ENCODE measurements at regions not wholly inside any gene's neighbourhood (a gene's known extent, or its start where the extent isn't known, plus 50 kb on each side); places are given as distances from the start of the nearest gene placed in this dataset.
"Not testable (repeated sequence)": the region's sequence is repeated elsewhere in the genome, so short reads cannot be mapped to it uniquely, and the experiment has no call there.

DNA sequence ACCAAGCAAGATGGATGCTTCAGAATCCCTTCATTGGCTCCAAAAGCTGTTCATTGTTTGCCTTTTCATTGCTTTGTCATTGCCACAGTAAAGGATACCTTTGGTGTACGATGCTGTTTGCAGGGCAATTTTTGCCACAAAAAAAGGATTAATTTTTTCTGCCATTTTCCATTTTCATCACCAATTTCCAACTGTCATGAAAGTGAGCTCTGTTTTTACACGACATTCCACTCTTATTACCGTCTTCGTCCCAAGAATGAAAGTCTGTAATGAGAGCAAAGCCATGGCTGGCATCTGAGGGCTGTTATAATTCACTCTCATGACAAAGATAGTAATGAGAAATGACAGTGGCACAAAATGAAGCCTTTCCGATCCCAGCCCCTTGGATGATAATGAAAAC is 272.7 kb upstream of the DCN start:
- TF ChIP-seq, protein P1, sequence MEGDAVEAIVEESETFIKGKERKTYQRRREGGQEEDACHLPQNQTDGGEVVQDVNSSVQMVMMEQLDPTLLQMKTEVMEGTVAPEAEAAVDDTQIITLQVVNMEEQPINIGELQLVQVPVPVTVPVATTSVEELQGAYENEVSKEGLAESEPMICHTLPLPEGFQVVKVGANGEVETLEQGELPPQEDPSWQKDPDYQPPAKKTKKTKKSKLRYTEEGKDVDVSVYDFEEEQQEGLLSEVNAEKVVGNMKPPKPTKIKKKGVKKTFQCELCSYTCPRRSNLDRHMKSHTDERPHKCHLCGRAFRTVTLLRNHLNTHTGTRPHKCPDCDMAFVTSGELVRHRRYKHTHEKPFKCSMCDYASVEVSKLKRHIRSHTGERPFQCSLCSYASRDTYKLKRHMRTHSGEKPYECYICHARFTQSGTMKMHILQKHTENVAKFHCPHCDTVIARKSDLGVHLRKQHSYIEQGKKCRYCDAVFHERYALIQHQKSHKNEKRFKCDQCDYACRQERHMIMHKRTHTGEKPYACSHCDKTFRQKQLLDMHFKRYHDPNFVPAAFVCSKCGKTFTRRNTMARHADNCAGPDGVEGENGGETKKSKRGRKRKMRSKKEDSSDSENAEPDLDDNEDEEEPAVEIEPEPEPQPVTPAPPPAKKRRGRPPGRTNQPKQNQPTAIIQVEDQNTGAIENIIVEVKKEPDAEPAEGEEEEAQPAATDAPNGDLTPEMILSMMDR (IDR thresholded peaks at IDR 0.05; ENCODE audit: low read depth, low read length), result no peak

DNA sequence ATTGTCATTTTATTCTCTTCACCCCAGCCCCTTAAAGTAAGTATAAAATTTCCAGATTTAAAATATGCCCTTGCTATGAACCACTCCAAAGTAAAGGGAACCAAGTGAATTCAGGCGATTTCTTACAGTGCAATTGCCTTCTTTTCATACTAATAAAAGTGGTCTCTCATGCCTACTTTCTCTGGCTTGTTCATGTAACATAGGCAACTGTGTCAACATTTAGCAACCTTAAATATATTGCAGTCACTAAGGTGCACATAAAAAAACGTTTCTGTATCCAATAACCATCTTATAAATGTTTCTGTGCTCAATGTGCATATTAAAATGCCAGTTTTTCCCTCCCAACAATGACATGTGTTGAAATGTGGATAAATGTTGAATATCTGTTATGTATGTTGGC is 271.6 kb upstream of the DCN start:
- no peak for DNase-seq (ENCODE audit: extremely low read depth, low read depth)
- TF ChIP-seq, protein P1 (IDR thresholded peaks at IDR 0.05; ENCODE audit: low read depth, low read length), result no peak

More for the DNA sequence above, 272.7 kb upstream of the DCN start:
- DNase-seq (ENCODE audit: extremely low read depth, low read depth), result no peak

DNA sequence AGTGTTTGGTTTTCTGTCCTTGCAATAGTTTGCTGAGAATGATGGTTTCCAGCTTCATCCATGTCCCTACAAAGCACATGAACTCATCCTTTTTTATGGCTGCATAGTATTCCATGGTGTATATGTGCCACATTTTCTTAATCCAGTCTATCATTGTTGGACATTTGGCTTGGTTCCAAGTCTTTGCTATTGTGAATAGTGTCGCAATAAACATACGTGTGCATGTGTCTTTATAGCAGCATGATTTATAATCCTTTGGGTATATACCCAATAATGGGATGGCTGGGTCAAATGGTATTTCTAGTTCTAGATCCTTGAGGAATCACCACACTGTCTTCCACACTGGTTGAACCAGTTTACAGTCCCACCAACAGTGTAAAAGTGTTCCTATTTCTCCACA is 269.8 kb upstream of the DCN start:
- DNase-seq (ENCODE audit: extremely low read depth, low read depth), result not testable (repeated sequence)

DNA sequence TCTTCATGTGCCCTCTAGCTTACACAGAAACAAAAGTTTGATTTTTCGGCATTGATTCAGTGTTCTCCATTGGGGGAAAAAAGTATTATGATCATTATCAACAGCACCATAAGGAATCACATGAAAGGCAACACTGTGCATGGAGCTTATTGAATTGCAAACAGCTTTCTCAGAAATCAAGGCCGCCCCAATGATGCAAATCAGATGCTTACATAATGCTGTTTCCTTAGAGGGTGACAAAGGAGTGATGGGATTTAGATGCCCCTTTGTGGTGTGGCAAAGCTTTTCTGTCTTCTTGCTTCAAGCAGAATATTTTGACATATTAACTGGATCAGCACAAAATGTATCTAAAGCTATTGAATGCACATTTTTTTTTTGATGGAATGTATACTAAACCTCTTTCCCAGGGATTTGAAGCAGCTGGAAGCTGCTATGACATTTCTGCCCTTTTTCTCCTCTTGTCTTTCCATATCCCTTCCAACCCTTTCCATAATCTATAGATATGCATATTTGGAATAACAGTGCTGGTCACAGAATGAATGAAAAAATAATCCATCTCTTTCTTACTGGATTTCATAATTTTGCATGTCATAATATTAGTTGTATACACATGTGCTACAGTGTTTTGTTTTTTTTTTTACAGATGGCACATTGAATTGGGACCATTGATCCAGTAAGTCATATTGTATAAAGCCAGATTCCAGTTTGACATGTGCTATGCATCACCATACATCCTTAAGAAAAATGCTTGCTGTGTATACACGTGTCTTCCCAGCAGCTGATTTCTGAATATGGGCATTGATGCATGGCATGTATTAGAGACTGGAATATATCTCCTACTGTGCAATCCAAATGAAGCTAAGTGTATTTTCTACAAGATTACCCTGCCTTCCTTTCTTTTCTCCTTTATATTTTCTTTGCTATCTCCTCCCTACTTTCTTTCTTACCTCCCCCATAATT is 259.7 kb upstream of the DCN start:
- DNase-seq (ENCODE audit: extremely low read depth, low read depth), result no peak
- TF ChIP-seq, protein P1 (IDR thresholded peaks at IDR 0.05; ENCODE audit: low read depth, low read length), result no peak

DNA sequence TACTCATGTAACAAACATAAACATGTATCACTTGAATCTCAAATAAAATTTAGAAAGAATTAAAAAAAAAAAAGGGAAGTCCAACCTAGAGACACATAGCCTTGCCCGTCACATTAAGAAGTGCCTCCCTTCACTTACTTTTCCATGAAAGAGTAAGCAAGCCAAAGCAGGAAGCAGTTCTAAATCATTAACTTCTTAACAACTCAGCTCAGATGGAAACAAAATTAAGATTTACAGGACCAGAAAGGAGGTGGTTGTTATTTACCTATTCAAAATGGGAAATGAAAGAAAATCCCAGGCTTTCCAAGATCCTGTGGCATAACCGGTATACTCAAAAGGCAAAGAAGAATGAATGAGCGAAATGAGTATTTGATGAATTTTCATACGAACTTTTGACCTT is 258.6 kb upstream of the DCN start:
- DNase-seq (ENCODE audit: extremely low read depth, low read depth), result no peak
- TF ChIP-seq, protein P1 (IDR thresholded peaks at IDR 0.05; ENCODE audit: low read depth, low read length), result no peak

DNA sequence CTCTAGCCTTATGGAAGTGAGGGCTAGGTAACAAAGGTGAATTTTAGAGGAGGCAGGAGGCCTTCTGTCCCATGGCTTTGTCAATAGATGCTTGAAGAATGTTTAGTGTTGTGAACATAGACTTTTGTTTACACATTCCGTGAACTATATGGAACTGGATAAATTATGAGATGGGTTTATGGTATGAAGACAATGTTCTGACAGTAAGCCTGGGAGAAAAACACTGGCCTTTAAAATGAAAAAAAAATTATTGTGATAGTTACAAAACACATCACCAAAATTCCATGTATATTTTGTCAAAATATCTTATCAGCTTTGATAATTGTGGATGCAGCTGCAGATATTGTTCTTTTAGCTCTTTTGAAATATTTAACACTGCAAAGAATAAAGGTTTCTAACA is 251.5 kb upstream of the DCN start:
- TF ChIP-seq, protein P1 (IDR thresholded peaks at IDR 0.05; ENCODE audit: low read depth, low read length), result no peak
- no peak for DNase-seq (ENCODE audit: extremely low read depth, low read depth)

DNA sequence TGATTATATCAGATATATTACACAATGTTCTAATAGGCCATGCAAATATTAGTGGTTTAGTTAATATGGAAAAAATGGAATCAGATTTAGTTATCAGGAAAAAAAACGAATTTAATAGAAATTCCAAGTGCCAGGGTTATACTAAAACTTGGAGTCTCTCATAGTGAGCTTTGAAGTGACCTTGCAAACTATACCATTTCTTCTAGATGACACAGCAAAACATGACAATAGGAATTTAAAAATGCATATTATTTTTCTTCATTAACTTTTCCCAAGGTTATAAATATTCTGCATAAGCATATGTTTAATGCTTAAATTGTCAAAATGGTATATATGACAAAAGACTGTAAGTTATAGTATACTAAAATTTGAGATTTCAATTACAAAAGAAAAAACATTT is 250.1 kb upstream of the DCN start:
- no peak for DNase-seq (ENCODE audit: extremely low read depth, low read depth)
- TF ChIP-seq, protein P1 (IDR thresholded peaks at IDR 0.05; ENCODE audit: low read depth, low read length), result no peak

DNA sequence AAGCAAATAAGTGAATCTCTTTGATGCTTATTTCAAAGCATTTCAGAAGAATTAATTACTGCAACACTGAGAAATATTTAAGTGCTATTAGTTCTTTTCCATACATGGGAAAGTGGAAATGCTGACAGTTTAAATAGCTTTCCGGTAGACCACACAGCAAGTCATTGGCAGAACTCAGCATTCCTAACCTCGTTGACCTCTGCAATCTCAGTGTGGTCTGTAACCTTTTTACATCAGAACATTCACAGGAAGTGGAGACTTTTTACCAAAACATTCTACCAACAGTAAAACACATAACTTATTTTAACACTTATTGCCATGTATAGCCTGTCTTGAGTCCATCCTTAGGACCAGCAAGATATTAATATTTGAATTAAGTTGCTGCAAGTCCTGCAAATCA is 249.5 kb upstream of the DCN start:
- DNase-seq (ENCODE audit: extremely low read depth, low read depth), result no peak
- TF ChIP-seq, protein P1 (IDR thresholded peaks at IDR 0.05; ENCODE audit: low read depth, low read length), result no peak
